WTC11 (cell line): ENCODE measurements at regions not wholly inside any gene's neighbourhood (a gene's known extent, or its start where the extent isn't known, plus 50 kb on each side); places are given as distances from the start of the nearest gene placed in this dataset.

Source experiments
- ATAC-seq: fragments of 200-7000 bp; cut with Tn5 transposase; 2 replicates; pipeline ENCODE4 v1.10.0; 2021; ENCODE audit warnings: mild to moderate bottlenecking, moderate library complexity
- CTCF ChIA-PET: fragments of 300-600 bp; sonication (Branson Sonifier 250); formaldehyde crosslinking; loops from one replicate; lab custom pipeline; 2021; ENCODE audit warnings: antibody characterized with exemption; lab: Charles Lee
- POLR2A ChIA-PET: fragments of 350-600 bp; sonication (Branson Sonifier 250); formaldehyde crosslinking; loops from one replicate; lab custom pipeline; 2021; ENCODE audit warnings: antibody characterized with exemption; lab: Charles Lee
- DNase-seq: peaks from one replicate; pipeline ENCODE4 v3.0.0; 2021; ENCODE audit warnings: low spot score
- H3K27ac Mint-ChIP-seq: 2 replicates; pipeline ENCODE4 v1.8.0; 2021; ENCODE audit warnings: mixed read lengths
- H3K27me3 Mint-ChIP-seq: 2 replicates; pipeline ENCODE4 v1.8.0; 2021; ENCODE audit warnings: low read depth, mild to moderate bottlenecking, moderate library complexity, mixed read lengths
- H3K36me3 Mint-ChIP-seq: 2 replicates; pipeline ENCODE4 v1.8.0; 2021; ENCODE audit warnings: mixed read lengths
- H3K4me1 Mint-ChIP-seq: 2 replicates; pipeline ENCODE4 v1.8.0; 2022; ENCODE audit warnings: mixed read lengths
- H3K4me3 Mint-ChIP-seq: 2 replicates; pipeline ENCODE4 v1.8.0; 2021; ENCODE audit warnings: mild to moderate bottlenecking, moderate library complexity, mixed read lengths
- H3K9me3 Mint-ChIP-seq: 2 replicates; pipeline ENCODE4 v1.8.0; 2021; ENCODE audit warnings: mixed read lengths
- CREM ChIP-seq: sonication (generic); formaldehyde crosslinking; IDR thresholded peaks from 2 replicates; pipeline ENCODE4 v1.8.1; 2022; ENCODE audit warnings: mild to moderate bottlenecking, missing genetic modification reagents, moderate library complexity
- FOXK1 ChIP-seq: sonication (generic); formaldehyde crosslinking; IDR thresholded peaks from 2 replicates; pipeline ENCODE4 v1.8.0; 2022; ENCODE audit warnings: mild to moderate bottlenecking, moderate library complexity, missing genetic modification reagents
- MYBL2 ChIP-seq: sonication (generic); formaldehyde crosslinking; IDR thresholded peaks from 2 replicates; pipeline ENCODE4 v1.8.1; 2023; ENCODE audit warnings: mild to moderate bottlenecking, moderate library complexity, missing genetic modification reagents
- SMAD3 ChIP-seq: sonication (generic); formaldehyde crosslinking; IDR thresholded peaks from 2 replicates; pipeline ENCODE4 v1.8.0; 2022; ENCODE audit warnings: missing genetic modification reagents, mild to moderate bottlenecking, borderline replicate concordance
- SMAD4 ChIP-seq: sonication (generic); formaldehyde crosslinking; IDR thresholded peaks from 2 replicates; pipeline ENCODE4 v1.8.0; 2022; ENCODE audit warnings: mild to moderate bottlenecking, missing genetic modification reagents
- ZNF396 ChIP-seq: fragments of 250-450 bp; sonication (Bioruptor Pico); IDR thresholded peaks from 2 replicates; pipeline ENCODE4 v1.8.0; 2021; ENCODE audit warnings: mild to moderate bottlenecking, moderate library complexity, borderline replicate concordance
- ZNF671 ChIP-seq: fragments of 250-450 bp; sonication (Bioruptor Pico); IDR thresholded peaks from 2 replicates; pipeline ENCODE4 v1.8.0; 2021; ENCODE audit warnings: mild to moderate bottlenecking
- TF ChIP-seq, protein P1 (sequence below): fragments of 250-450 bp; sonication (Bioruptor Pico); conservative IDR thresholded peaks from 2 replicates; pipeline ENCODE4 v1.9.0; 2021; ENCODE audit warnings: mild to moderate bottlenecking
- TF ChIP-seq, protein P2 (sequence below): sonication (generic); formaldehyde crosslinking; IDR thresholded peaks from 2 replicates; pipeline ENCODE4 v1.8.1; 2022; ENCODE audit warnings: missing genetic modification reagents, borderline replicate concordance
- TF ChIP-seq, protein P3 (sequence below): fragments of 250-450 bp; sonication (Bioruptor Pico); IDR thresholded peaks from 2 replicates; pipeline ENCODE4 v2.1.2; 2022; ENCODE audit warnings: mild to moderate bottlenecking, moderate library complexity
- TF ChIP-seq, protein P4 (sequence below): sonication (generic); formaldehyde crosslinking; IDR thresholded peaks from 2 replicates; pipeline ENCODE4 v1.8.0; 2023; ENCODE audit warnings: mild to moderate bottlenecking, missing genetic modification reagents
- TF ChIP-seq, protein P5 (sequence below): fragments of 250-450 bp; sonication (Bioruptor Pico); IDR thresholded peaks from 2 replicates; pipeline ENCODE4 v1.8.0; 2021; ENCODE audit warnings: mild to moderate bottlenecking
- TF ChIP-seq, protein P6 (sequence below): sonication (generic); formaldehyde crosslinking; IDR thresholded peaks from 2 replicates; pipeline ENCODE4 v1.8.1; 2023; ENCODE audit warnings: mild to moderate bottlenecking, missing genetic modification reagents

DNA sequence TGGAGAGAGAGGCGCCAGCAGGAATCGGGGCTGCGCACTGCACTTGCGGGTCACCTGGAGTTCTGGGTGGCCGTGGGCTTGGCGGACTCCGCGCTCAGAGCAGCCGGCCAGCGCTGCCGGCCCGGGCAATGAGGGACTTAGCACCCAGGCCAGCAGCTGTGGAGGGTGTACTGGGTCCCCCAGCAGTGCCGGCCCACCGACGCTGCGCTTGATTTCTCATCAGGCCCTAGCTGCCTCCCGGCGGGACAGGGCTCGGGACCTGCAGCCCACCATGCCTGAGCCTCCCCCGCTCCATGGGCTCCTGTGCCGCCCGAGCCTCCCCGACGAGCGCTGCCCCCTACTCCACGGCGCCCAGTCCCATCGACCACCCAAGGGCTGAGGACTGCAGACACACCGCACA is 325.6 kb downstream of the ACTL7B start:
- POLR2A ChIA-PET = no interaction called here
- TF ChIP-seq, protein P1, sequence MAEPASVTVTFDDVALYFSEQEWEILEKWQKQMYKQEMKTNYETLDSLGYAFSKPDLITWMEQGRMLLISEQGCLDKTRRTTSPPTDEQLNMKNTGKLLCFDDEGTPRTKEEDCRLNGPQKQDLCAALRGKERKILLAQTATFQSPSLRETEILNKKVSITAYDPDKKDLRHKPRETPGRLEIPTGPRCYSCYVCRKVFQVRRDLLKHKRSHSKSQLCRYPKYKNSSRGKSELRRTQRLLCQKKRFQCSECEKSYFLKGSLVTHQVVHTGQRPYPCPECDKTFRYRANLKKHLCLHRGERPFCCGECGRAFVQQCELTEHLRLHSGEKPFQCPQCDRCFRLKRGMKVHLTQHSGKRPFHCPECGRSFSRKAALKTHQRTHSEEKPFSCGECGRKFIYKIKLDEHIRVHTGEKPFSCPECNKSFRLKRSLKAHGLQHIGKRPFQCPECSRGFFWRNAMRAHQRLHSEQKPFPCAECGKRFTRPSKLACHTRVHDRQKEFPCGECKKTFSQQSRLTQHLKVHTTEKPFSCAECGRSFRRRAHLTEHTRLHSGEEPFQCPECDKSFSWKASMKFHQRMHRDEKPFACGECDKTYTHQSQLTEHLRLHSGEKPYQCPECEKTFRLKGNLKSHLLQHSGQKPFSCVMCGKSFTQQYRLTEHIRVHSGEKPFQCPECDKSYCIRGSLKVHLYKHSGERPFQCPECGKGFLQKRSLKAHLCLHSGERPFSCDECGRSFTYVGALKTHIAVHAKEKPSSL = no peak
- TF ChIP-seq, protein P2, sequence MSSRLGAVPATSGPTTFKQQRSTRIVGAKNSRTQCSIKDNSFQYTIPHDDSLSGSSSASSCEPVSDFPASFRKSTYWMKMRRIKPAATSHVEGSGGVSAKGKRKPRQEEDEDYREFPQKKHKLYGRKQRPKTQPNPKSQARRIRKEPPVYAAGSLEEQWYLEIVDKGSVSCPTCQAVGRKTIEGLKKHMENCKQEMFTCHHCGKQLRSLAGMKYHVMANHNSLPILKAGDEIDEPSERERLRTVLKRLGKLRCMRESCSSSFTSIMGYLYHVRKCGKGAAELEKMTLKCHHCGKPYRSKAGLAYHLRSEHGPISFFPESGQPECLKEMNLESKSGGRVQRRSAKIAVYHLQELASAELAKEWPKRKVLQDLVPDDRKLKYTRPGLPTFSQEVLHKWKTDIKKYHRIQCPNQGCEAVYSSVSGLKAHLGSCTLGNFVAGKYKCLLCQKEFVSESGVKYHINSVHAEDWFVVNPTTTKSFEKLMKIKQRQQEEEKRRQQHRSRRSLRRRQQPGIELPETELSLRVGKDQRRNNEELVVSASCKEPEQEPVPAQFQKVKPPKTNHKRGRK = no peak
- no peak for TF ChIP-seq ZNF671
- no peak for TF ChIP-seq ZNF396
- no peak for TF ChIP-seq CREM (CRISPR knock-in tag)

DNA sequence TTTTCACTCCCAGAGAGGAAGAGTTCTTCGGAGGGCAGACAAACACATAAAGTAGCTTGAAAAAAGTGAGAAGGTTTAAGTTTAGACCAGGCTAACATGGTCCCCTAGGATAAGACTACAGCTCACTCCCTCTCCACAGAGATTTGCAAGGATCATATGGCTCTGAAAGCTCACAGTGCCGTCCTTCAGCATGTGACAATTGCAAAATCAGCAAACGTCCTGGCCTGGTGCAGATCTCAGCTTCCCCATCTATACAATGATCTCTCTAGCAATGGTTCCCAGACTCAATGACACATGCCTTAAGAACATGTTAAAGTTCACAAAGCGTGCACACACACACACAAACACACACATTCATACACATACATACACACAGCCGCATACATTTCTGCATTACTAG is 327.6 kb downstream of the ACTL7B start:
- Mint-ChIP-seq H3K36me3 (no peaks in the 10 kb centered on the region), H3K4me3 (no peak overlapping the region), H3K4me1 (no peaks in the 10 kb centered on the region), H3K27ac (no peak overlapping the region), H3K9me3 (peaks cover 14% of the 10 kb centered on the region), H3K27me3 (peaks cover 3% of the 10 kb centered on the region; the same call in 1 of the 2 replicates)
- TF ChIP-seq, protein P3, sequence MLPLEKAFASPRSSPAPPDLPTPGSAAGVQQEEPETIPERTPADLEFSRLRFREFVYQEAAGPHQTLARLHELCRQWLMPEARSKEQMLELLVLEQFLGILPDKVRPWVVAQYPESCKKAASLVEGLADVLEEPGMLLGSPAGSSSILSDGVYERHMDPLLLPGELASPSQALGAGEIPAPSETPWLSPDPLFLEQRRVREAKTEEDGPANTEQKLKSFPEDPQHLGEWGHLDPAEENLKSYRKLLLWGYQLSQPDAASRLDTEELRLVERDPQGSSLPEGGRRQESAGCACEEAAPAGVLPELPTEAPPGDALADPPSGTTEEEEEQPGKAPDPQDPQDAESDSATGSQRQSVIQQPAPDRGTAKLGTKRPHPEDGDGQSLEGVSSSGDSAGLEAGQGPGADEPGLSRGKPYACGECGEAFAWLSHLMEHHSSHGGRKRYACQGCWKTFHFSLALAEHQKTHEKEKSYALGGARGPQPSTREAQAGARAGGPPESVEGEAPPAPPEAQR (CRISPR knock-in tag) = no peak
- TF ChIP-seq SMAD4 (CRISPR knock-in tag) (no peak), FOXK1 (CRISPR knock-in tag) (no peak), MYBL2 (CRISPR knock-in tag) (no peak), SMAD3 (no peak)
- TF ChIP-seq, protein P4, sequence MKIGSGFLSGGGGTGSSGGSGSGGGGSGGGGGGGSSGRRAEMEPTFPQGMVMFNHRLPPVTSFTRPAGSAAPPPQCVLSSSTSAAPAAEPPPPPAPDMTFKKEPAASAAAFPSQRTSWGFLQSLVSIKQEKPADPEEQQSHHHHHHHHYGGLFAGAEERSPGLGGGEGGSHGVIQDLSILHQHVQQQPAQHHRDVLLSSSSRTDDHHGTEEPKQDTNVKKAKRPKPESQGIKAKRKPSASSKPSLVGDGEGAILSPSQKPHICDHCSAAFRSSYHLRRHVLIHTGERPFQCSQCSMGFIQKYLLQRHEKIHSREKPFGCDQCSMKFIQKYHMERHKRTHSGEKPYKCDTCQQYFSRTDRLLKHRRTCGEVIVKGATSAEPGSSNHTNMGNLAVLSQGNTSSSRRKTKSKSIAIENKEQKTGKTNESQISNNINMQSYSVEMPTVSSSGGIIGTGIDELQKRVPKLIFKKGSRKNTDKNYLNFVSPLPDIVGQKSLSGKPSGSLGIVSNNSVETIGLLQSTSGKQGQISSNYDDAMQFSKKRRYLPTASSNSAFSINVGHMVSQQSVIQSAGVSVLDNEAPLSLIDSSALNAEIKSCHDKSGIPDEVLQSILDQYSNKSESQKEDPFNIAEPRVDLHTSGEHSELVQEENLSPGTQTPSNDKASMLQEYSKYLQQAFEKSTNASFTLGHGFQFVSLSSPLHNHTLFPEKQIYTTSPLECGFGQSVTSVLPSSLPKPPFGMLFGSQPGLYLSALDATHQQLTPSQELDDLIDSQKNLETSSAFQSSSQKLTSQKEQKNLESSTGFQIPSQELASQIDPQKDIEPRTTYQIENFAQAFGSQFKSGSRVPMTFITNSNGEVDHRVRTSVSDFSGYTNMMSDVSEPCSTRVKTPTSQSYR (CRISPR knock-in tag) = no peak
- TF ChIP-seq, protein P5, sequence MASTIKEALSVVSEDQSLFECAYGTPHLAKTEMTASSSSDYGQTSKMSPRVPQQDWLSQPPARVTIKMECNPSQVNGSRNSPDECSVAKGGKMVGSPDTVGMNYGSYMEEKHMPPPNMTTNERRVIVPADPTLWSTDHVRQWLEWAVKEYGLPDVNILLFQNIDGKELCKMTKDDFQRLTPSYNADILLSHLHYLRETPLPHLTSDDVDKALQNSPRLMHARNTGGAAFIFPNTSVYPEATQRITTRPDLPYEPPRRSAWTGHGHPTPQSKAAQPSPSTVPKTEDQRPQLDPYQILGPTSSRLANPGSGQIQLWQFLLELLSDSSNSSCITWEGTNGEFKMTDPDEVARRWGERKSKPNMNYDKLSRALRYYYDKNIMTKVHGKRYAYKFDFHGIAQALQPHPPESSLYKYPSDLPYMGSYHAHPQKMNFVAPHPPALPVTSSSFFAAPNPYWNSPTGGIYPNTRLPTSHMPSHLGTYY (CRISPR knock-in tag) = no peak
- TF ChIP-seq, protein P6, sequence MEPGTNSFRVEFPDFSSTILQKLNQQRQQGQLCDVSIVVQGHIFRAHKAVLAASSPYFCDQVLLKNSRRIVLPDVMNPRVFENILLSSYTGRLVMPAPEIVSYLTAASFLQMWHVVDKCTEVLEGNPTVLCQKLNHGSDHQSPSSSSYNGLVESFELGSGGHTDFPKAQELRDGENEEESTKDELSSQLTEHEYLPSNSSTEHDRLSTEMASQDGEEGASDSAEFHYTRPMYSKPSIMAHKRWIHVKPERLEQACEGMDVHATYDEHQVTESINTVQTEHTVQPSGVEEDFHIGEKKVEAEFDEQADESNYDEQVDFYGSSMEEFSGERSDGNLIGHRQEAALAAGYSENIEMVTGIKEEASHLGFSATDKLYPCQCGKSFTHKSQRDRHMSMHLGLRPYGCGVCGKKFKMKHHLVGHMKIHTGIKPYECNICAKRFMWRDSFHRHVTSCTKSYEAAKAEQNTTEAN (CRISPR knock-in tag) = no peak
- DNase-seq (no peak), ATAC-seq (no peak)
- ChIA-PET POLR2A (no interaction called here), CTCF (interaction anchor here (1.6 kb wide), 1 partner anchor 38 kb away, joined by 3 read pairs; no protein-coding TSS in a partner anchor)

More for the DNA sequence above, 325.6 kb downstream of the ACTL7B start:
- DNase-seq (no peak), ATAC-seq (no peak)
- Mint-ChIP-seq H3K36me3 (no peaks in the 10 kb centered on the region), H3K27ac (no peak overlapping the region), H3K4me1 (no peaks in the 10 kb centered on the region), H3K4me3 (no peak overlapping the region), H3K27me3 (peaks cover 3% of the 10 kb centered on the region; the same call in 1 of the 2 replicates), H3K9me3 (peaks cover 14% of the 10 kb centered on the region)
- CTCF ChIA-PET = interaction anchor here (0.8 kb wide), 1 partner anchor 114 kb away, joined by 4 read pairs; no protein-coding TSS in a partner anchor
